ENCODE measurements at regions not wholly inside any gene's neighbourhood (a gene's known extent, or its start where the extent isn't known, plus 50 kb on each side); places are given as distances from the start of the nearest gene placed in this dataset.

DNA sequence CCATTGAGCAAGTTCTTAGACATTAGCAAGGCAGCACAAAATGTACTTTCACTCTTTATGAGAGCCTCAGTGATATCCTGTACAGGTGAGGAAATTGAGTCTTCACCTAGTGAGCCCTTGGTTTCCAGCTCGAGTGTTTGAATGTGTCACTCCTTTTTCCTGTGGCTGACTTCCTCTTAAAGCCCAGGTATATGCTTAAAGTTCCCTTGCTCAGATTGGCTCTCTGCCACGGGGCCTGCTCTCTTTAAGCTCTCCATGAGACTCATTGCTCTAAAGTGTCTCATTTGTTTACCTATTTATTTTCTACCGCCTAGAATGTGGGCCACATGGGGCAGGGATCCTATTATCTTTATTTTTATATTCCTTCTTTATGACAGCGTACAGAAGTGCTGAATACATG is 324.9 kb downstream of the SIPA1L2 start:
- TF ChIP-seq LEF1 (IDR thresholded peaks at IDR 0.05; ENCODE audit: borderline replicate concordance) (no peak), SUZ12 (IDR thresholded peaks at IDR 0.05) (no peak), TARDBP (IDR thresholded peaks at IDR 0.05) (no peak), SP1 (IDR thresholded peaks at IDR 0.05) (no peak), ARNT (IDR thresholded peaks at IDR 0.05) (no peak)
